ENCODE measurements at regions not wholly inside any gene's neighbourhood (a gene's known extent, or its start where the extent isn't known, plus 50 kb on each side); places are given as distances from the start of the nearest gene placed in this dataset.

- TF ChIP-seq KLF8 (tag by site-specific recombination; IDR thresholded peaks at IDR 0.05): no peak
- no peak for TF ChIP-seq ZNF112 (tag by site-specific recombination; IDR thresholded peaks at IDR 0.05)
- no peak for TF ChIP-seq KLF7 (tag by site-specific recombination; IDR thresholded peaks at IDR 0.05; ENCODE audit: borderline replicate concordance)
- no peak for TF ChIP-seq SCRT2 (tag by site-specific recombination; IDR thresholded peaks at IDR 0.05)
- TF ChIP-seq INSM2 (tag by site-specific recombination; IDR thresholded peaks at IDR 0.05): no peak
- no peak for TF ChIP-seq ZNF148 (tag by site-specific recombination; IDR thresholded peaks at IDR 0.05; ENCODE audit: borderline replicate concordance)
- TF ChIP-seq ZNF449 (tag by site-specific recombination; IDR thresholded peaks at IDR 0.05): no peak
- POLR2A ChIA-PET: no interaction called here
Measured at GRCh38 chr9:119060629-119061385, 308.4 kb downstream of the BRINP1 start.

GRCh38 chr9:119071636-119072035, 297.6 kb downstream of the BRINP1 start:
- H3K9me3 ChIP-seq (ENCODE audit: control insufficient read depth, insufficient read depth, low read depth, low read length): no peaks in the 10 kb centered on the region
- H3K36me3 ChIP-seq (ENCODE audit: control insufficient read depth in 2 of 2, insufficient read depth in 1 of 2, low read length in 2 of 2): no peaks in the 10 kb centered on the region
- no peaks in the 10 kb centered on the region for H3K4me1 ChIP-seq (ENCODE audit: control insufficient read depth, insufficient read depth, low read length)
- ChIA-PET POLR2A (no interaction called here), CTCF (no interaction called here)
- no peak overlapping the region for H3K27ac ChIP-seq (ENCODE audit: extremely low read depth, low read depth, low read length)
- no peak overlapping the region for H3K4me3 ChIP-seq (ENCODE audit: low read depth, low read length)
- TF ChIP-seq ZNF394 (tag by site-specific recombination; IDR thresholded peaks at IDR 0.05; ENCODE audit: borderline replicate concordance): no peak
- TF ChIP-seq ZNF701 (tag by site-specific recombination; IDR thresholded peaks at IDR 0.05): no peak
- TF ChIP-seq ZNF221 (tag by site-specific recombination; IDR thresholded peaks at IDR 0.05; ENCODE audit: borderline replicate concordance): no peak
- TF ChIP-seq ZNF48 (tag by site-specific recombination; IDR thresholded peaks at IDR 0.05): no peak
- TF ChIP-seq ZNF140 (tag by site-specific recombination; IDR thresholded peaks at IDR 0.05): no peak
- no peak for TF ChIP-seq ZNF202 (tag by site-specific recombination; IDR thresholded peaks at IDR 0.05; ENCODE audit: borderline replicate concordance)
- TF ChIP-seq ZSCAN18 (tag by site-specific recombination; IDR thresholded peaks at IDR 0.05): no peak
- TF ChIP-seq ZNF26 (tag by site-specific recombination; IDR thresholded peaks at IDR 0.05): no peak
- no peak for TF ChIP-seq ZNF10 (tag by site-specific recombination; IDR thresholded peaks at IDR 0.05)
- TF ChIP-seq IKZF3 (tag by site-specific recombination; IDR thresholded peaks at IDR 0.05): no peak
- no peak for TF ChIP-seq ZNF621 (tag by site-specific recombination; IDR thresholded peaks at IDR 0.05)
- TF ChIP-seq BCL11A (tag by site-specific recombination; IDR thresholded peaks at IDR 0.05; ENCODE audit: low read depth): no peak
- no peak for TF ChIP-seq ZBTB10 (tag by site-specific recombination; IDR thresholded peaks at IDR 0.05)
- TF ChIP-seq GLIS1 (tag by site-specific recombination; IDR thresholded peaks at IDR 0.05): no peak
- no peak for TF ChIP-seq ZNF571 (tag by site-specific recombination; IDR thresholded peaks at IDR 0.05)

More at GRCh38 chr9:119060629-119061385, 308.4 kb downstream of the BRINP1 start:
- CTCF ChIA-PET: interaction anchor here (0.6 kb wide), 1 partner anchor 1410 kb away, joined by 3 read pairs; no protein-coding TSS in a partner anchor
- no peaks in the 10 kb centered on the region for H3K4me1 ChIP-seq (ENCODE audit: control insufficient read depth, insufficient read depth, low read length)
- H3K36me3 ChIP-seq (ENCODE audit: control insufficient read depth in 2 of 2, insufficient read depth in 1 of 2, low read length in 2 of 2): no peaks in the 10 kb centered on the region
- H3K9me3 ChIP-seq (ENCODE audit: control insufficient read depth, insufficient read depth, low read depth, low read length): no peaks in the 10 kb centered on the region
- no peak overlapping the region for H3K4me3 ChIP-seq (ENCODE audit: low read depth, low read length)
- H3K27ac ChIP-seq (ENCODE audit: extremely low read depth, low read depth, low read length): no peak overlapping the region

Measured in HEK293 (cell line).